ENCODE measurements at regions not wholly inside any gene's neighbourhood (a gene's known extent, or its start where the extent isn't known, plus 50 kb on each side); places are given as distances from the start of the nearest gene placed in this dataset.
"Not testable (repeated sequence)": the region's sequence is repeated elsewhere in the genome, so short reads cannot be mapped to it uniquely, and the experiment has no call there.

- ATAC-seq (ENCODE audit: poor library complexity); DNase-seq; intact Hi-C loops (cut with DNase I): not testable (repeated sequence)
These were observed 81.6 kb downstream of the TRIM51G start for GRCh38 chr11:48902153-48902450.

GRCh38 chr11:48901381-48902152 is 82.1 kb downstream of the TRIM51G start:
- intact Hi-C loops (cut with DNase I); ATAC-seq (ENCODE audit: poor library complexity): not testable (repeated sequence)
- peak; percentile 10 for DNase-seq

- intact Hi-C loops (cut with DNase I); ATAC-seq (ENCODE audit: poor library complexity): not testable (repeated sequence)
- peak; percentile 30 for DNase-seq
These were observed 82.9 kb downstream of the TRIM51G start for GRCh38 chr11:48900801-48901181.

- ATAC-seq (ENCODE audit: poor library complexity) (no peak), DNase-seq (peak; percentile 20)
- intact Hi-C loops (cut with DNase I), result no loop called here
These were observed 83.4 kb downstream of the TRIM51G start for GRCh38 chr11:48900131-48900800.

- intact Hi-C loops (cut with DNase I), result no loop called here
- no peak for ATAC-seq (ENCODE audit: poor library complexity)
- peak; percentile 24 for DNase-seq
These were observed 103.7 kb downstream of the TRIM51G start for GRCh38 chr11:48880021-48880441.

GRCh38 chr11:48879256-48879655 is 104.4 kb downstream of the TRIM51G start:
- intact Hi-C loops (cut with DNase I), result no loop called here
- DNase-seq (no peak), ATAC-seq (ENCODE audit: poor library complexity) (no peak)
